DND-41 (cell line): ENCODE measurements at regions not wholly inside any gene's neighbourhood (a gene's known extent, or its start where the extent isn't known, plus 50 kb on each side); places are given as distances from the start of the nearest gene placed in this dataset.

Experiments
- ATAC-seq: fragments of 200-7000 bp; cut with Tn5 transposase; 3 replicates; pipeline ENCODE4 v1.9.1; 2021; ENCODE audit warnings: low read depth; ENCODE audit not compliant: insufficient read depth
- DNase-seq: peaks from one replicate; pipeline ENCODE4 v3.0.0-alpha.2; 2020
- H2AFZ ChIP-seq: 2 replicates; pipeline ENCODE4 v1.6.0; 2012; ENCODE audit warnings: low read depth, low read length
- H3K27ac ChIP-seq: 2 replicates; pipeline ENCODE4 v1.5.1; 2012; ENCODE audit warnings: low read length, inconsistent platforms
- H3K27me3 ChIP-seq: fragments of 200-600 bp; sonication (generic); 2 replicates; pipeline ENCODE4 v1.6.0; 2012; ENCODE audit warnings: low read length, mild to moderate bottlenecking, inconsistent platforms; ENCODE audit not compliant: insufficient read depth, poor library complexity
- H3K36me3 ChIP-seq: 2 replicates; pipeline ENCODE4 v1.5.1; 2012; ENCODE audit warnings: low read length, inconsistent platforms; ENCODE audit not compliant: insufficient read depth
- H3K4me1 ChIP-seq: 2 replicates; pipeline ENCODE4 v1.5.1; 2012; ENCODE audit warnings: mild to moderate bottlenecking, low read length; ENCODE audit not compliant: insufficient read depth
- H3K4me2 ChIP-seq: 2 replicates; pipeline ENCODE4 v1.6.0; 2012; ENCODE audit warnings: mild to moderate bottlenecking, moderate library complexity, low read length, inconsistent platforms; ENCODE audit not compliant: insufficient read depth
- H3K4me3 ChIP-seq, 2 experiments: fragments of 200-600 bp in 1 of 2; shearing (Covaris generic) in 1 of 2; 2 replicates each; pipeline ENCODE4 v1.5.1; 2012 to 2016; ENCODE audit warnings: inconsistent platforms in 2 of 2, low read length in 2 of 2, mild to moderate bottlenecking in 2 of 2, low read depth in 1 of 2, moderate library complexity in 1 of 2
- H3K79me2 ChIP-seq: 2 replicates; pipeline ENCODE4 v1.6.0; 2012; ENCODE audit warnings: low read length, inconsistent platforms; ENCODE audit not compliant: insufficient read depth
- H3K9ac ChIP-seq: 2 replicates; pipeline ENCODE4 v1.6.0; 2012; ENCODE audit warnings: low read depth, mild to moderate bottlenecking, inconsistent platforms, low read length, moderate library complexity
- H3K9me3 ChIP-seq: 2 replicates; pipeline ENCODE4 v1.5.1; 2012; ENCODE audit warnings: low read length, moderate library complexity, mild to moderate bottlenecking, inconsistent platforms; ENCODE audit not compliant: insufficient read depth, severe bottlenecking
- H4K20me1 ChIP-seq: 2 replicates; pipeline ENCODE4 v1.6.0; 2012; ENCODE audit warnings: low read length; ENCODE audit not compliant: insufficient read depth
- EZH2 ChIP-seq: IDR thresholded peaks from 3 replicates; pipeline ENCODE4 v1.6.1; 2012; ENCODE audit warnings: borderline replicate concordance, low read depth, mild to moderate bottlenecking, moderate library complexity, low read length, inconsistent platforms; ENCODE audit not compliant: severe bottlenecking
- TF ChIP-seq, protein P1 (sequence below): IDR thresholded peaks from 2 replicates; pipeline ENCODE4 v1.5.1; 2012; ENCODE audit warnings: borderline replicate concordance, low read length, moderate library complexity, mild to moderate bottlenecking; ENCODE audit not compliant: poor library complexity, severe bottlenecking; ENCODE audit errors: extremely low read depth

DNA sequence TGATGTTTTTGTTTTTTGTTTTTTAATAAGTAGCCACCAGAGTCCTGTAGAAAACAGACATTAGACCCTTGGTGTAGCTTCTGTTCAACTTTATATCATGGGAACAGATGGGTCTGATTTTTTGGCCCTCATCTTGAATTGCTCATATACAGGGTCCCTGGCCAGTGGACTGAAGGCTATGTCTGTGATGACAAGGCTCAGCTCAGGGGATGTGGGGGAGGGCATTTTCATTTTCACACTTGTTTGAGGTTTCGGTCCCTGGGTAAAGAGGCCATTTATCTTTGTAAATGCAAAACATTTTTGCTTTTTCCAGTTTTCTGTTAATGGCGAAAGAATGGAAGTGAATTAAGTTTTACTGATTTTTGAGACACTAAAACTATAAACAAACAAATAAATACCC, 257.6 kb upstream of the PHYHIPL start:
- no peak for DNase-seq
- Histone ChIP-seq H3K27ac (no peak overlapping the region), H3K4me2 (no peak overlapping the region), H2AFZ (no peak overlapping the region), H3K27me3 (no peaks in the 10 kb centered on the region), H3K36me3 (no peaks in the 10 kb centered on the region), H4K20me1 (no peaks in the 10 kb centered on the region), H3K9me3 (no peaks in the 10 kb centered on the region), H3K79me2 (no peaks in the 10 kb centered on the region), H3K9ac (no peak overlapping the region), H3K4me1 (no peaks in the 10 kb centered on the region), H3K4me3 (no peak overlapping the region)
- no peak for ATAC-seq
- TF ChIP-seq, protein P1, sequence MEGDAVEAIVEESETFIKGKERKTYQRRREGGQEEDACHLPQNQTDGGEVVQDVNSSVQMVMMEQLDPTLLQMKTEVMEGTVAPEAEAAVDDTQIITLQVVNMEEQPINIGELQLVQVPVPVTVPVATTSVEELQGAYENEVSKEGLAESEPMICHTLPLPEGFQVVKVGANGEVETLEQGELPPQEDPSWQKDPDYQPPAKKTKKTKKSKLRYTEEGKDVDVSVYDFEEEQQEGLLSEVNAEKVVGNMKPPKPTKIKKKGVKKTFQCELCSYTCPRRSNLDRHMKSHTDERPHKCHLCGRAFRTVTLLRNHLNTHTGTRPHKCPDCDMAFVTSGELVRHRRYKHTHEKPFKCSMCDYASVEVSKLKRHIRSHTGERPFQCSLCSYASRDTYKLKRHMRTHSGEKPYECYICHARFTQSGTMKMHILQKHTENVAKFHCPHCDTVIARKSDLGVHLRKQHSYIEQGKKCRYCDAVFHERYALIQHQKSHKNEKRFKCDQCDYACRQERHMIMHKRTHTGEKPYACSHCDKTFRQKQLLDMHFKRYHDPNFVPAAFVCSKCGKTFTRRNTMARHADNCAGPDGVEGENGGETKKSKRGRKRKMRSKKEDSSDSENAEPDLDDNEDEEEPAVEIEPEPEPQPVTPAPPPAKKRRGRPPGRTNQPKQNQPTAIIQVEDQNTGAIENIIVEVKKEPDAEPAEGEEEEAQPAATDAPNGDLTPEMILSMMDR: no peak
- no peak for TF ChIP-seq EZH2

DNA sequence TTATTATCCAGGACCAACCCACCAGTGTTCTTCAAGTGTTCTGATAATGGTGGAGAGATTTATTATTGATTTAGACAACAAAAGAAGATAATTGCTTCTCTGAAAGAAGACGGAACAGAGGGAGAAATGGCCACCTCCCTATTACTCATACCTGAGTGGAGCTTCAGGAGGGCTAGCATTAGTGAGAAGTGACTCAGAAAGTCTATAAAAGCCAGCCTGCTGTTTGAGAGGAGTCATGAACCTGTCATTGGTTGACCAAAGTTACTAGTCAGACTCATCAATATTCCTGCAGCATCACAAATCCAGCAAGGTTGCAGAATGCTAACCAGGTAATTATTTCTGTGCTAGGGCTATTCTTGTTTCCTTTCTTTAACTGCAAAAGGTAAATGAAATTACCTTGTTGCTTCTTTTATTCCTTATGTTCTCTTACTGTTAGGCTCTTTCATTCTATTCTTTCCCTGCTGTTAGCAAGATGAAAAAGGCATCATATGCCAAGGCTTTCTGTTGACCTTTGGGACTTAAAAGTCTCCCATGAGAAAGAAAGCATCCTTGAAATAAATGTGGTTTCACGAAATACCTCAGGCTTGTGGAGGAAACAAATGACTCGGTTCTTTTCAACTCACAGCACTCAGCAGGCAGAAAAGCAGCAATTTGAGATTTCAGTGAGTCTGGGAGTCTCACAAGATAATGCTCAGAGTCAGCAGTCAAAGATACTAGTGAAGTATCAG, 256.4 kb upstream of the PHYHIPL start:
- no peaks in the 10 kb centered on the region for H4K20me1 ChIP-seq
- H3K36me3 ChIP-seq: no peaks in the 10 kb centered on the region
- TF ChIP-seq, protein P1: no peak
- TF ChIP-seq EZH2: no peak
- H3K27me3 ChIP-seq: no peaks in the 10 kb centered on the region
- no peak overlapping the region for H3K27ac ChIP-seq
- no peaks in the 10 kb centered on the region for H3K79me2 ChIP-seq
- H3K4me3 ChIP-seq: no peak overlapping the region
- no peak overlapping the region for H3K4me2 ChIP-seq
- DNase-seq (no peak), ATAC-seq (no peak)
- H3K4me1 ChIP-seq: no peaks in the 10 kb centered on the region
- no peaks in the 10 kb centered on the region for H3K9me3 ChIP-seq
- no peak overlapping the region for H3K9ac ChIP-seq
- H2AFZ ChIP-seq: no peak overlapping the region

GRCh38 chr10:58920655-58921003, 255.8 kb upstream of the PHYHIPL start:
- no peaks in the 10 kb centered on the region for H3K4me1 ChIP-seq
- H3K4me2 ChIP-seq: no peak overlapping the region
- H3K36me3 ChIP-seq: no peaks in the 10 kb centered on the region
- H3K27ac ChIP-seq: no peak overlapping the region
- no peaks in the 10 kb centered on the region for H3K27me3 ChIP-seq
- TF ChIP-seq EZH2: no peak
- TF ChIP-seq, protein P1: no peak
- H3K79me2 ChIP-seq: no peaks in the 10 kb centered on the region
- DNase-seq (no peak), ATAC-seq (no peak)
- H3K9me3 ChIP-seq: no peaks in the 10 kb centered on the region
- no peak overlapping the region for H3K4me3 ChIP-seq
- H2AFZ ChIP-seq: no peak overlapping the region
- H4K20me1 ChIP-seq: no peaks in the 10 kb centered on the region
- no peak overlapping the region for H3K9ac ChIP-seq
